GM19468 (cell line): ENCODE measurements at regions not wholly inside any gene's neighbourhood (a gene's known extent, or its start where the extent isn't known, plus 50 kb on each side); places are given as distances from the start of the nearest gene placed in this dataset.
"Not testable (repeated sequence)": the region's sequence is repeated elsewhere in the genome, so short reads cannot be mapped to it uniquely, and the experiment has no call there.

Experiments used
- ATAC-seq: cut with Tn5 transposase; IDR thresholded peaks from one replicate; pipeline ENCODE4 v1.9.1; 2021; ENCODE audit warnings: mild to moderate bottlenecking, moderate library complexity, moderate number of reproducible peaks; ENCODE audit not compliant: unreplicated experiment; ENCODE audit errors: extremely low read depth

GRCh38 chr7:17109020-17109419, 189.4 kb upstream of the AHR start:
- ATAC-seq: no peak

DNA sequence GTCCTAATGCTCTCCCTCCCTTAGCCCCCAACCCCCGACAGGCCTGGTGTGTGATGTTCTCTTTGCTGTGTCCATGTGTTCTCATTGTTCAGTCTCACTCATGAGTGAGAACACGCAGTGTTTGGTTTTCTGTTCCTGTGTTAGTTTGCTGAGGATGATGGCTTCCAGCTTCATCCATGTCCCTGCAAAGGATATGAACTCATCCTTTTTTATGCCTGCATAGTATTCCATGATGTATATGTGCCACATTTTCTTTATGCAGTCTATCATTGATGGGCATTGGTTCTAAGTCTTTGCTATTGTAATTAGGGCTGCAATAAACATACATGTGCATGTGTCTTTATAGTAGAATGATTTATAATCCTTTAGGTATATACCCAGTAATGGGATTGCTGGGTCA, 184.7 kb upstream of the AHR start:
- not testable (repeated sequence) for ATAC-seq

- ATAC-seq: no peak
Observed at GRCh38 chr7:17118412-17118811, 180.0 kb upstream of the AHR start.

DNA sequence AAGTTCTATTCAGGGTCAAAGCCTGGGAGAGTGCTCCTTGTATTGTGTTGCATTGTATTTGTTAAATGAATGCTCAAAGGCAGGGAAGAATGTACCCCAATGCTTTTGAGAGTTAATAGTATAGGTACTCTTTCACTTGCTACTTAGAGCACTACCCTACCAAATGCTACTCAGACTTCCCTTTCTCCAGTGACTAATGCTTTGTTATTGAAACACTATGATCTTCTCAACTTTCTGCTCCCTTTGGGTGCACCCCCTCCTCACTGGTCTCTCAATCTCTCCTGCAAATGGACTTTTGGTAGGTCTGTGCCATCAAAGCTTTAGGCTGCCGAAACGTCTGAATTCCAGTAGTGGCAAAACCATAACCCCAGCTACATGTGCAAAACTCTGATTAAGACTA, 177.7 kb upstream of the AHR start:
- ATAC-seq: no peak

- no peak for ATAC-seq
Observed at GRCh38 chr7:17121671-17122070, 176.8 kb upstream of the AHR start.

DNA sequence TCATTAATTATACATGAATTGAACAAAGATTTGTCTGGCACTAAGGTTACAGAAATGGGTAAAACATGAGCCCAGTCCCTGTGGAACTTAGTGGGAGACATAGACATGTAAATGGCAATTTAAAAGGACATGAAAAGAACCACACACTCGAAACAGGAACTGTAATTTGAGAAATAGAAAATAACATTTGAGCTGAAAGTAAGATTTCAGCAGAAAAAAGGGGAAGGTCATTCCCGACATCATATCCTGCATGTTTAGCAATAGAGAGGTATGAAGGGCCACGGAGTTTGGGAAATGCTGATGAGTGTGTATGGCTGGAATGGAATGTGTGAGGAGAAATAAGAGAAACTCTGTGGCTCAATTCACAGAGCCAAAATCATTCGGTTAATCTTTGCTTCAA, 175.4 kb upstream of the AHR start:
- ATAC-seq: no peak

DNA sequence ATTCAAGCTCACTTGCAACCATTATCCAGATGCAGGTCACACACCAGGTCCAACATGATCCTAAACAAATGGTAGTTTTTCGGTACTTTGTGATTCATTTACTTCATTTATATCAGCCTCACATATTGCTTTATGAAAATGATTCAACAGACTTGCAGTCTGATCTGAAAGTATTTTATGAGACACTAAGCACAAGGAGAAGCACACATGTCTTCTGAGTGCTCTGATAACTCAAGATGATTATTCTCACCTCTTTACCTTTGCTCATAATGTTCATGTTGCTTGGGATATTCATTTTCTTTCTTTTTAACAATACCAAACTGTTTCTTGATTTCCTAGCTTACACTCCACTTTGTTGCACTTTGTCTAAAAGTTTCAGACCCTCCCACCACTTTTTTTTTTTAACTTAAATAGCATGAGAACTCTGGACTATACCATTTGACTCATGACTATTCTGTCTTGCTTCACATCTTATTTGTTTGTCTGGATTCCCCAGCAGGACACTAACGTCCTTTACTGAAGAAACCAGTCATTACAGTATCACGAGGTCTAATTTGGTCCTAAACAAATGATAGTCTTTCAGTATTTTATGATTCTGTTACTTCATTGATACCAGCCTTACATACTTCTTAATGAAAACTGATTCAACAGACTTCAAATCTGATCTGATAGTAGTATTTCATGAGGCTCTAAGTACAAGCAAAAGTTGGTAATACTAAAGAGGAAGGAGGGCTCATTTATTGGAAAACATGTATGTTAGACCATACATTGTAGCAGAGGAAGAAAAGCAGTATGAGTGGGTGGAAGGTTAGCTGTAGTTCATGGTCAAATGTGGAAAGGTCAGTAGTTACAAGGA, 171.8 kb upstream of the AHR start:
- peak; percentile 46 for ATAC-seq

DNA sequence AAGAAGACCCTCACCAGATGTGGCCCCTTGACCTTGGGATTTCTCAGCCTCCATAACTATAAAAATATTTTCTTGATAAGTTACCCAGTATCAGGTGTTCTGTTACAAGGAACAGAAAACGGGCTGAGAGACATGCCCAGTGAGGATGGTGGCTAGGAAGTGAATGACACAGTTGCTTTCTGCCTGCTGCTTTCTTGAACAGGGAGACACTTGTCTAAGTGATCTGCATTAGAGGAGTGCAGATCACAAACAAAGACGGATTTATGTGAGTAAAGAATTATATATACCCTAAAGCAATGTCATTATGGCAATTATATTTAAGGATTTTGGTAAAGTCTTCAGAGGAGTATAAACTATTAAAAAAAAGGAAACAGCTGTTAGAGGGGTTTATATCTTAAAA, 169.2 kb upstream of the AHR start:
- no peak for ATAC-seq

GRCh38 chr7:17130281-17131059, 168.0 kb upstream of the AHR start:
- ATAC-seq: no peak

DNA sequence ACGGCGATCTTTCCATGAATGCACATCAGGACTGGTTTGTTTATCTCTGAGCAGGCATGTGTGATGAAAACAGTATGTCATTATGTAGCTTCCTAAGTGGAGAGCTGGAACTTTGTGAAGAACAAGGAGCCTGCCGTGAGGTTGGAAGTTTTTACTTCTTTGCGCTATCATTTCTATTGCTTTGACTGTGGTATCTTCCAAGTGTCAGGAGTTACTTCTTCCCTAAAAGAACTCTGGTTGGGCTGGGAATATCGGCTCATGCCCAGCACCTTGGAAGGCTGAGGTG, 167.4 kb upstream of the AHR start:
- ATAC-seq: no peak

- ATAC-seq: peak; percentile 59
Observed at GRCh38 chr7:17131983-17132655, 166.3 kb upstream of the AHR start.

- no peak for ATAC-seq
Observed at GRCh38 chr7:17132726-17133125, 165.7 kb upstream of the AHR start.

DNA sequence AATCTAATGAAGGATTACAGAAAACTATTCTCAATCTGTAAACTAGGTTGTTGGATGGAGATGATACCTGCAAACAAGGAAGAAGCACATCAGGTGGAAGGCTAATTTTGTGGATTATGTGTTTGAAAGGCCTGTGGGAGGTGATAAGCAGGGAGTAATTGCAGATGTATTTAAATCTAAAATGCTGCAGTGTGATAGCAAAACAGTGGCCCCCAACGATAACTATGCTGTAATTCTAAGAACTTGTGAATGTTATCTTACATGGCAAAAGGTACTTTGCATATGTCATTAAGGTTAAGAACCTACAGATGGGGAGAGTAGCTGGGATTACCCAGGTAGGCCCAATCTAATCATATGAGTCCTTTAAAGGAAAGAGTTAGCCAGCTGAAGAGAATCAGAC, 164.5 kb upstream of the AHR start:
- no peak for ATAC-seq

DNA sequence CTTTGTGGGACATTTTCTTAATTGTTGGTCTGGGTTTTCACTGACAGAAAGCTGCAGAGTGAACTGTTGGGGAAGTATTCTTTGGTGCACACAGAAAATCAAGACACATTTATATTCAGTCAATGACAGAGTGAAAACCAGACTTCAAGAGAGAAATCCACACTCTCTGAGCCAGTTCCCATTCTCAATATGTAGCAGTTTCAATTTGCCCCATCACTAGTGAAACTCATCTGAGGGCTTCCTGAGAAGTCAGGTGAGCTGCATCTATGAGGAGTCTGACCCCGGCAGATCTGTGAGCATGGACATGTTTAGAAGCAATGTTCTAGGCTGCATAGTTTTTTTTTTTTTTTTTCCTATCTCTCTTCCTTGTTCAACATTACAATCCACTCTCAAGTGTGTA, 163.7 kb upstream of the AHR start:
- ATAC-seq: peak; percentile 56

GRCh38 chr7:17136126-17136525, 162.3 kb upstream of the AHR start:
- ATAC-seq: no peak

DNA sequence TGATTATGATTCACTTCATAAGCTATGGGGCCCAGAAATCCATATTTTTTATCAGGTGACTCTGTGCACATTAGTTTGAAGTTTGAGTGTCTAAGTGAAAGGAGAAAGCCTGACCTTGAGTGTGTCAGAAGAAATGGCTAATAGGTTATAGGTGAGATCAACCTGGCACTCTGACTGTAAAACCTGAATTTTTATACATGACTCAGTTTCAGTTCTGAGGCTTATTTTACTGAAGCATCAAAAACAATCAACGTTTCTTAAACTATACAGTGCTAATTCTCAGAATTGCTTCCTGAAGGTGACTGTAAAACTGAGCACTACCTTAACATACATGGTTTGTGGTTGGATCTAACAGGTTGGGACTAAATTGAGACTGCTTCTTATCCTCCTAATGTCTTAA, 159.4 kb upstream of the AHR start:
- no peak for ATAC-seq

DNA sequence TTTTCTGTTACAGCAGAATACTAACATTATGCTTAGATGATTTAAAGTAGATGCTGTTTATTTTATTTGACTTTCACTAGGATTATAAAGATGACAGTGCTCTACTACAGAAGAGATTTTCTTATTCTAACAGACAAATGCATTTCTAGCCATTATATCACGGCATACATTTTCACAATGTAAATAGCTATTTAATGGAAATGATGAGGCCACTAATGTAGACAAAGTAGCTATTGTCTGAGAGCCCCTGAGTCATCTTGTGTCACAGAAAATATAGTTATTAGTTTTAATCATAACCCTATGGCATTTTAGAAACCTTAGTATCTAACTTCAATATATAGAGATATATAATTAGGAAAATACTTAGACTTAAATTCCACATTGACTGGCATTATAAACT, 158.0 kb upstream of the AHR start:
- ATAC-seq: no peak

- no peak for ATAC-seq
Observed at GRCh38 chr7:17142831-17143541, 155.5 kb upstream of the AHR start.

- no peak for ATAC-seq
Observed at GRCh38 chr7:17144322-17144721, 154.1 kb upstream of the AHR start.

- no peak for ATAC-seq
Observed at GRCh38 chr7:17146621-17147020, 151.8 kb upstream of the AHR start.

GRCh38 chr7:17147409-17147808, 151.0 kb upstream of the AHR start:
- no peak for ATAC-seq
